ENCODE measurements at regions not wholly inside any gene's neighbourhood (a gene's known extent, or its start where the extent isn't known, plus 50 kb on each side); places are given as distances from the start of the nearest gene placed in this dataset.

DNA sequence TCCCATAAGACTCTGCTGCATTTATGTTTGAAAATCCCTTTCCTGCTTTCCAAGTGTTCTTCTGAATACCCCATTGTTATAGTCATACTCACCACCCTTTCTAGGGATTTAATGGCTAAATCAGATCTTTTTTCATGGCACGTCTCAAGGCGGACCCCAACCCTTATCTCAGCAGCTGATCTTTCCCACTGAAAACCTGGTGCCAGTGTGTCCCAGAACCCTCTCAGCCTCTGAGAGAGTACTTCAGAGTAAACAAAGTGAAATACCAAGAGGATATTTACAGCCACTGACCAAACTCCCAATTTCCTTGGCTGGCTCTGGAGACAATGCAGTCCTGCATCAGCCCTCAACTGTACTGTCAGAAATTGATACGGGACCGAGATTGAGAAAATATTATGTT is 101.7 kb downstream of the TMEM100 start:
- H3K27me3 ChIP-seq (replicated peaks in 1 of 4; ENCODE audit: control extremely low read depth in 1 of 4, control insufficient read depth in 3 of 4, insufficient read depth in 4 of 4, low read length in 3 of 4), result peaks cover 0 to 6% (median 2%) of the 10 kb centered on the region in 4 experiments
- no peak overlapping the region for H3K9ac ChIP-seq (ENCODE audit: low read length)
- Mint-ChIP-seq H3K27ac (no peak overlapping the region), H3K4me1 (peaks cover 2% of the 10 kb centered on the region), H3K27me3 (peaks cover 28% of the 10 kb centered on the region), H3K9me3 (ENCODE audit: insufficient read depth) (no peaks in the 10 kb centered on the region), H3K4me3 (no peak overlapping the region)
- H3K4me2 ChIP-seq (replicated peaks; ENCODE audit: low read depth, low read length, poor library complexity, severe bottlenecking), result no peak overlapping the region
- POLR2A ChIA-PET, result no interaction called here
- no peak overlapping the region for H3K4me3 ChIP-seq (ENCODE audit: control extremely low read depth in 1 of 5, extremely low read depth in 1 of 5, insufficient read depth in 1 of 5, low read depth in 2 of 5, low read length in 4 of 5)
- CTCF ChIA-PET, result no interaction called here
- H3K27ac ChIP-seq (ENCODE audit: low read length in 2 of 2), result no peak overlapping the region
- 100% methylated on average over 1 of the region's 4 CpGs for WGBS (ENCODE audit: insufficient coverage)
- ATAC-seq (ENCODE audit: low read depth) (no peak), DNase-seq (no peak)
- no peaks in the 10 kb centered on the region for H3K9me3 ChIP-seq (ENCODE audit: control extremely low read depth in 1 of 3, control insufficient read depth in 2 of 3, insufficient read depth in 1 of 3, low read length in 2 of 3)
- no peaks in the 10 kb centered on the region for H3K79me2 ChIP-seq (ENCODE audit: control insufficient read depth, insufficient read depth, low read length)
- TF ChIP-seq, protein P1, sequence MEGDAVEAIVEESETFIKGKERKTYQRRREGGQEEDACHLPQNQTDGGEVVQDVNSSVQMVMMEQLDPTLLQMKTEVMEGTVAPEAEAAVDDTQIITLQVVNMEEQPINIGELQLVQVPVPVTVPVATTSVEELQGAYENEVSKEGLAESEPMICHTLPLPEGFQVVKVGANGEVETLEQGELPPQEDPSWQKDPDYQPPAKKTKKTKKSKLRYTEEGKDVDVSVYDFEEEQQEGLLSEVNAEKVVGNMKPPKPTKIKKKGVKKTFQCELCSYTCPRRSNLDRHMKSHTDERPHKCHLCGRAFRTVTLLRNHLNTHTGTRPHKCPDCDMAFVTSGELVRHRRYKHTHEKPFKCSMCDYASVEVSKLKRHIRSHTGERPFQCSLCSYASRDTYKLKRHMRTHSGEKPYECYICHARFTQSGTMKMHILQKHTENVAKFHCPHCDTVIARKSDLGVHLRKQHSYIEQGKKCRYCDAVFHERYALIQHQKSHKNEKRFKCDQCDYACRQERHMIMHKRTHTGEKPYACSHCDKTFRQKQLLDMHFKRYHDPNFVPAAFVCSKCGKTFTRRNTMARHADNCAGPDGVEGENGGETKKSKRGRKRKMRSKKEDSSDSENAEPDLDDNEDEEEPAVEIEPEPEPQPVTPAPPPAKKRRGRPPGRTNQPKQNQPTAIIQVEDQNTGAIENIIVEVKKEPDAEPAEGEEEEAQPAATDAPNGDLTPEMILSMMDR (IDR thresholded peaks at IDR 0.05), result no peak
- no peak for TF ChIP-seq EZH2 (IDR thresholded peaks at IDR 0.05; ENCODE audit: borderline replicate concordance, insufficient read depth, low read depth, low read length, poor library complexity, severe bottlenecking)
- H3K4me1 ChIP-seq (ENCODE audit: control insufficient read depth in 2 of 2, insufficient read depth in 2 of 2, low read length in 2 of 2), result no peaks in the 10 kb centered on the region
- no peaks in the 10 kb centered on the region for H4K20me1 ChIP-seq (ENCODE audit: control insufficient read depth, insufficient read depth, low read length, poor library complexity, severe bottlenecking)
- intact Hi-C loops (cut with micrococcal nuclease), result no loop called here
- H3K36me3 ChIP-seq (replicated peaks in 1 of 2; ENCODE audit: control extremely low read depth in 1 of 2, control insufficient read depth in 1 of 2, extremely low read depth in 1 of 2, insufficient read depth in 2 of 2, low read length in 1 of 2), result no peaks in the 10 kb centered on the region
- H2AFZ ChIP-seq (ENCODE audit: insufficient read depth, low read depth, low read length, poor library complexity, severe bottlenecking), result no peak overlapping the region

DNA sequence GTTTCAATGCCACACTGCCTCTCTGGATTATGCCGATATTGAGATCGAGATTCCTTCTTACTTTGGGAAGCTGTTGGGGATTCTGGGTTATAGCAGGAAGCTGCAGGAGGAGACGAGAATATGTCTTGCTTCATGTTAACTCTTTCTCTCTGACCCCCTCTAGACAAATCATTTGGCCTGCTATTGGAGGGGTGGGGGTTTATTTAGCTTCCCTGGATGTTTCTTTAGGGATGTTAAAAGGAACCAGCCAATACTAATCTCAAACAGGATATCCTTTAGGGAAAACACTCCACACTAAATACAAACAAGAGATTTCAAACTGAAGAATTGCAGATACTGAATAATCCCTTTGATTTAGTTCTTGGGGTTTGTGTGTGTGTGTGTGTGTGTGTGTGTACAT is 102.6 kb downstream of the TMEM100 start:
- no peaks in the 10 kb centered on the region for H3K79me2 ChIP-seq (ENCODE audit: control insufficient read depth, insufficient read depth, low read length)
- H3K27me3 ChIP-seq (replicated peaks in 1 of 4; ENCODE audit: control extremely low read depth in 1 of 4, control insufficient read depth in 3 of 4, insufficient read depth in 4 of 4, low read length in 3 of 4), result peaks cover 0 to 6% (median 2%) of the 10 kb centered on the region in 4 experiments
- ChIA-PET CTCF (interaction anchor here (0.7 kb wide), 1 partner anchor 223 kb away, joined by 3 read pairs; no protein-coding TSS in a partner anchor), POLR2A (no interaction called here)
- Mint-ChIP-seq H3K27ac (no peak overlapping the region), H3K9me3 (ENCODE audit: insufficient read depth) (no peaks in the 10 kb centered on the region), H3K4me3 (no peak overlapping the region), H3K4me1 (no peaks in the 10 kb centered on the region), H3K27me3 (peaks cover 28% of the 10 kb centered on the region)
- H3K27ac ChIP-seq (ENCODE audit: low read length in 2 of 2), result no peak overlapping the region
- no peak overlapping the region for H3K9ac ChIP-seq (ENCODE audit: low read length)
- H2AFZ ChIP-seq (ENCODE audit: insufficient read depth, low read depth, low read length, poor library complexity, severe bottlenecking), result no peak overlapping the region
- no peaks in the 10 kb centered on the region for H3K4me1 ChIP-seq (ENCODE audit: control insufficient read depth in 2 of 2, insufficient read depth in 2 of 2, low read length in 2 of 2)
- TF ChIP-seq, protein P1 (IDR thresholded peaks at IDR 0.05), result no peak
- no peak for TF ChIP-seq EZH2 (IDR thresholded peaks at IDR 0.05; ENCODE audit: borderline replicate concordance, insufficient read depth, low read depth, low read length, poor library complexity, severe bottlenecking)
- intact Hi-C loops (cut with micrococcal nuclease), result no loop called here
- no peaks in the 10 kb centered on the region for H4K20me1 ChIP-seq (ENCODE audit: control insufficient read depth, insufficient read depth, low read length, poor library complexity, severe bottlenecking)
- no peak overlapping the region for H3K4me2 ChIP-seq (replicated peaks; ENCODE audit: low read depth, low read length, poor library complexity, severe bottlenecking)
- ATAC-seq (ENCODE audit: low read depth) (no peak), DNase-seq (no peak)
- H3K36me3 ChIP-seq (replicated peaks in 1 of 2; ENCODE audit: control extremely low read depth in 1 of 2, control insufficient read depth in 1 of 2, extremely low read depth in 1 of 2, insufficient read depth in 2 of 2, low read length in 1 of 2), result no peaks in the 10 kb centered on the region
- no peaks in the 10 kb centered on the region for H3K9me3 ChIP-seq (ENCODE audit: control extremely low read depth in 1 of 3, control insufficient read depth in 2 of 3, insufficient read depth in 1 of 3, low read length in 2 of 3)
- WGBS (ENCODE audit: insufficient coverage), result no CpG with 5 or more reads among the region's 3 CpGs
- no peak overlapping the region for H3K4me3 ChIP-seq (ENCODE audit: control extremely low read depth in 1 of 5, extremely low read depth in 1 of 5, insufficient read depth in 1 of 5, low read depth in 2 of 5, low read length in 4 of 5)
